ENCODE measurements at regions not wholly inside any gene's neighbourhood (a gene's known extent, or its start where the extent isn't known, plus 50 kb on each side); places are given as distances from the start of the nearest gene placed in this dataset.

DNA sequence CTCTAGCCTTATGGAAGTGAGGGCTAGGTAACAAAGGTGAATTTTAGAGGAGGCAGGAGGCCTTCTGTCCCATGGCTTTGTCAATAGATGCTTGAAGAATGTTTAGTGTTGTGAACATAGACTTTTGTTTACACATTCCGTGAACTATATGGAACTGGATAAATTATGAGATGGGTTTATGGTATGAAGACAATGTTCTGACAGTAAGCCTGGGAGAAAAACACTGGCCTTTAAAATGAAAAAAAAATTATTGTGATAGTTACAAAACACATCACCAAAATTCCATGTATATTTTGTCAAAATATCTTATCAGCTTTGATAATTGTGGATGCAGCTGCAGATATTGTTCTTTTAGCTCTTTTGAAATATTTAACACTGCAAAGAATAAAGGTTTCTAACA, 251.5 kb upstream of the DCN start:
- TF ChIP-seq, protein P1, sequence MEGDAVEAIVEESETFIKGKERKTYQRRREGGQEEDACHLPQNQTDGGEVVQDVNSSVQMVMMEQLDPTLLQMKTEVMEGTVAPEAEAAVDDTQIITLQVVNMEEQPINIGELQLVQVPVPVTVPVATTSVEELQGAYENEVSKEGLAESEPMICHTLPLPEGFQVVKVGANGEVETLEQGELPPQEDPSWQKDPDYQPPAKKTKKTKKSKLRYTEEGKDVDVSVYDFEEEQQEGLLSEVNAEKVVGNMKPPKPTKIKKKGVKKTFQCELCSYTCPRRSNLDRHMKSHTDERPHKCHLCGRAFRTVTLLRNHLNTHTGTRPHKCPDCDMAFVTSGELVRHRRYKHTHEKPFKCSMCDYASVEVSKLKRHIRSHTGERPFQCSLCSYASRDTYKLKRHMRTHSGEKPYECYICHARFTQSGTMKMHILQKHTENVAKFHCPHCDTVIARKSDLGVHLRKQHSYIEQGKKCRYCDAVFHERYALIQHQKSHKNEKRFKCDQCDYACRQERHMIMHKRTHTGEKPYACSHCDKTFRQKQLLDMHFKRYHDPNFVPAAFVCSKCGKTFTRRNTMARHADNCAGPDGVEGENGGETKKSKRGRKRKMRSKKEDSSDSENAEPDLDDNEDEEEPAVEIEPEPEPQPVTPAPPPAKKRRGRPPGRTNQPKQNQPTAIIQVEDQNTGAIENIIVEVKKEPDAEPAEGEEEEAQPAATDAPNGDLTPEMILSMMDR (IDR thresholded peaks at IDR 0.05): no peak
- TF ChIP-seq POLR2AphosphoS5 (IDR thresholded peaks at IDR 0.05) (no peak), POLR2A (IDR thresholded peaks at IDR 0.05) (no peak)
- no peaks in the 10 kb centered on the region for H3K9me3 ChIP-seq
- intact Hi-C loops (cut with DNase I): no loop called here

DNA sequence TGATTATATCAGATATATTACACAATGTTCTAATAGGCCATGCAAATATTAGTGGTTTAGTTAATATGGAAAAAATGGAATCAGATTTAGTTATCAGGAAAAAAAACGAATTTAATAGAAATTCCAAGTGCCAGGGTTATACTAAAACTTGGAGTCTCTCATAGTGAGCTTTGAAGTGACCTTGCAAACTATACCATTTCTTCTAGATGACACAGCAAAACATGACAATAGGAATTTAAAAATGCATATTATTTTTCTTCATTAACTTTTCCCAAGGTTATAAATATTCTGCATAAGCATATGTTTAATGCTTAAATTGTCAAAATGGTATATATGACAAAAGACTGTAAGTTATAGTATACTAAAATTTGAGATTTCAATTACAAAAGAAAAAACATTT, 250.1 kb upstream of the DCN start:
- DNase-seq (ENCODE audit: low spot score): no peak
- Histone ChIP-seq H3K36me3 (no peaks in the 10 kb centered on the region), H3K4me1 (replicated peaks) (no peaks in the 10 kb centered on the region), H3K27ac (no peak overlapping the region), H3K9me3 (no peaks in the 10 kb centered on the region), H3K27me3 (replicated peaks; ENCODE audit: insufficient read depth) (no peaks in the 10 kb centered on the region), H3K4me3 (no peak overlapping the region)
- WGBS: 74% methylated on average over 1 of the region's 1 CpG
- intact Hi-C loops (cut with DNase I): no loop called here
- no peak for TF ChIP-seq POLR2AphosphoS5 (IDR thresholded peaks at IDR 0.05)
- TF ChIP-seq, protein P1 (IDR thresholded peaks at IDR 0.05): no peak
- no peak for TF ChIP-seq POLR2A (IDR thresholded peaks at IDR 0.05)

More for the DNA sequence above, 251.5 kb upstream of the DCN start:
- no peaks in the 10 kb centered on the region for H3K4me1 ChIP-seq (replicated peaks)
- H3K36me3 ChIP-seq: no peaks in the 10 kb centered on the region
- no peaks in the 10 kb centered on the region for H3K27me3 ChIP-seq (replicated peaks; ENCODE audit: insufficient read depth)
- no peak overlapping the region for H3K4me3 ChIP-seq
- H3K27ac ChIP-seq: no peak overlapping the region
- no peak for DNase-seq (ENCODE audit: low spot score)
- WGBS: 73% methylated on average over 1 of the region's 1 CpG

DNA sequence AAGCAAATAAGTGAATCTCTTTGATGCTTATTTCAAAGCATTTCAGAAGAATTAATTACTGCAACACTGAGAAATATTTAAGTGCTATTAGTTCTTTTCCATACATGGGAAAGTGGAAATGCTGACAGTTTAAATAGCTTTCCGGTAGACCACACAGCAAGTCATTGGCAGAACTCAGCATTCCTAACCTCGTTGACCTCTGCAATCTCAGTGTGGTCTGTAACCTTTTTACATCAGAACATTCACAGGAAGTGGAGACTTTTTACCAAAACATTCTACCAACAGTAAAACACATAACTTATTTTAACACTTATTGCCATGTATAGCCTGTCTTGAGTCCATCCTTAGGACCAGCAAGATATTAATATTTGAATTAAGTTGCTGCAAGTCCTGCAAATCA, 249.5 kb upstream of the DCN start:
- WGBS: 50% methylated on average over 2 of the region's 2 CpGs
- Histone ChIP-seq H3K27ac (no peak overlapping the region), H3K36me3 (no peaks in the 10 kb centered on the region), H3K4me3 (no peak overlapping the region), H3K27me3 (replicated peaks; ENCODE audit: insufficient read depth) (no peaks in the 10 kb centered on the region), H3K9me3 (no peaks in the 10 kb centered on the region), H3K4me1 (replicated peaks) (no peaks in the 10 kb centered on the region)
- no peak for DNase-seq (ENCODE audit: low spot score)
- intact Hi-C loops (cut with DNase I): no loop called here
- no peak for TF ChIP-seq POLR2A (IDR thresholded peaks at IDR 0.05)
- TF ChIP-seq, protein P1 (IDR thresholded peaks at IDR 0.05): no peak

DNA sequence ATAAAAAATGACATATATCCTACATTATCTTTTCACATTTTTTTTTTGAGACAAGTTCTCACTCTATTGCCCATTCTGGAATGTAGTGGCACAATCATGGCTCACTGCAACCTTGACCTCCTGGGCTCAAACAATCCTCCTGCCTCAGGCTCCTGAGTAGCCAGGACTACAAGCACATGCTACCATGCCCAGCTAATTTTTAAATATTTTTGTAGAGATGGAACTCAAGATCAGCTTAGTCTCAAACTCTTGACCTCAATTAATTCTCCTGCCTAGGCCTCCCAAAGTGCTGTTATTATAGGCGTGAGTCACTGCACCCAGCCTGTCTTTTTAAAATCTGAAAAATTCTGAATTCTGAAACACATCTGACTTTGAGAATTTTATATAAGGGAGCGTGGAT, 241.9 kb upstream of the DCN start:
- H3K27ac ChIP-seq: no peak overlapping the region
- H3K36me3 ChIP-seq: no peaks in the 10 kb centered on the region
- 80% methylated on average over 2 of the region's 2 CpGs for WGBS
- H3K4me1 ChIP-seq (replicated peaks): no peaks in the 10 kb centered on the region
- DNase-seq (ENCODE audit: low spot score): no peak
- intact Hi-C loops (cut with DNase I): no loop called here
- H3K9me3 ChIP-seq: no peaks in the 10 kb centered on the region
- H3K27me3 ChIP-seq (replicated peaks; ENCODE audit: insufficient read depth): no peaks in the 10 kb centered on the region
- no peak overlapping the region for H3K4me3 ChIP-seq
- TF ChIP-seq POLR2AphosphoS5 (IDR thresholded peaks at IDR 0.05) (no peak), POLR2A (IDR thresholded peaks at IDR 0.05) (no peak)
- TF ChIP-seq, protein P1 (IDR thresholded peaks at IDR 0.05): no peak

DNA sequence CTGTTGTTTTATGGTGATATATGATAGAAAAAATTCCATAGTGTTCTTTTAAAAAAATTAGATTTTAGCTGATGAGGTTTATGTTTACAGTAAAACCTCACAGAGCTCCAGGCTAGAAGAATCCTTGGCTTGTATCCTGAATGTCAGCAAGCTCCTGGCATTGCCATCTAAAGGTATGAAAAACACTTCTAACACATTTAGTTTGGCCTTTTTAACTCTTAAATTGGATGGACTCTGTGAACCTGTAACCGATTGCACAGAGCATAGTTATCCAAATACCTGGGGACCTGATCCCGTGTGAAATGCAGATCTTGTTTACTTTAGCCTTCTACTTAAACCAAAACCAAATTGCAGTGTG, 241.1 kb upstream of the DCN start:
- Histone ChIP-seq H3K27ac (peak overlapping the region in 1 of 2 donors; percentile 6), H3K4me3 (no peak overlapping the region), H3K36me3 (no peaks in the 10 kb centered on the region), H3K27me3 (replicated peaks; ENCODE audit: insufficient read depth) (no peaks in the 10 kb centered on the region), H3K4me1 (replicated peaks) (no peaks in the 10 kb centered on the region), H3K9me3 (no peaks in the 10 kb centered on the region)
- 27% methylated on average over 2 of the region's 2 CpGs for WGBS
- intact Hi-C loops (cut with DNase I): no loop called here
- TF ChIP-seq POLR2AphosphoS5 (IDR thresholded peaks at IDR 0.05) (no peak), POLR2A (IDR thresholded peaks at IDR 0.05) (no peak)
- TF ChIP-seq, protein P1 (IDR thresholded peaks at IDR 0.05): no peak
- DNase-seq (ENCODE audit: low spot score): no peak
